Lung (tissue), 11 donors: ENCODE measurements at regions not wholly inside any gene's neighbourhood (a gene's known extent, or its start where the extent isn't known, plus 50 kb on each side); places are given as distances from the start of the nearest gene placed in this dataset.
"Not testable (repeated sequence)": the region's sequence is repeated elsewhere in the genome, so short reads cannot be mapped to it uniquely, and the experiment has no call there.

Source experiments
- ATAC-seq: fragments of 200-7000 bp; cut with Tn5 transposase; one replicate; pipeline ENCODE4 v1.9.1; 2020; ENCODE audit warnings: moderate number of reproducible peaks; ENCODE audit not compliant: insufficient read depth, low FRiP score
- DNase-seq, 3 donors: peaks; one replicate each; pipeline ENCODE4 v3.0.0-alpha.2; 2013 to 2017
- H3K27ac ChIP-seq, 2 donors: one replicate each; pipeline ENCODE4 v1.5.1; 2013; ENCODE audit warnings: mild to moderate bottlenecking in 2 of 2, moderate library complexity in 2 of 2, control low read depth in 1 of 2, inconsistent platforms in 1 of 2, low read depth in 1 of 2, low read length in 1 of 2
- H3K27me3 ChIP-seq, 3 donors: one replicate each; pipeline ENCODE4 v1.5.1; 2013; ENCODE audit warnings: low read length in 2 of 3; ENCODE audit not compliant: control insufficient read depth in 3 of 3, insufficient read depth in 3 of 3
- H3K36me3 ChIP-seq, 4 donors: one replicate each; pipeline ENCODE4 v1.5.1; 2013; ENCODE audit warnings: low read length in 4 of 4, mild to moderate bottlenecking in 1 of 4, moderate library complexity in 1 of 4; ENCODE audit not compliant: control insufficient read depth in 4 of 4, insufficient read depth in 4 of 4
- H3K4me1 ChIP-seq, 5 donors: one replicate each; pipeline ENCODE4 v1.5.1; 2013; ENCODE audit warnings: low read length in 5 of 5, mild to moderate bottlenecking in 2 of 5, moderate library complexity in 1 of 5; ENCODE audit not compliant: control insufficient read depth in 5 of 5, insufficient read depth in 5 of 5
- H3K4me3 ChIP-seq: one replicate; pipeline ENCODE4 v1.5.1; 2013; ENCODE audit warnings: mild to moderate bottlenecking, control low read depth, moderate library complexity
- H3K9ac ChIP-seq, 2 donors: one replicate each; pipeline ENCODE4 v1.5.1; 2013; ENCODE audit warnings: low read length in 2 of 2, control low read depth in 1 of 2; ENCODE audit not compliant: insufficient read depth in 1 of 2
- H3K9me3 ChIP-seq, 4 donors: one replicate each; pipeline ENCODE4 v1.5.1; 2013; ENCODE audit warnings: low read length in 3 of 4, mild to moderate bottlenecking in 1 of 4, moderate library complexity in 1 of 4; ENCODE audit not compliant: control insufficient read depth in 4 of 4, insufficient read depth in 3 of 4
- CTCF ChIP-seq: IDR thresholded peaks from 2 replicates; pipeline ENCODE4 v1.5.1; 2012; ENCODE audit warnings: mild to moderate bottlenecking; ENCODE audit errors: control extremely low read depth, extremely low read depth
- WGBS, 2 donors: extraction: QIAGEN DNeasy Blood & Tissue Kit; methylation state at CpG; one replicate each; pipeline ENCODE4 v1.1.7; 2013; 5-methylcytosine and 5-hydroxymethylcytosine counted together
- donor health status: control.
- donor health status: control.
- donor health status: Bipolar disorder and iron deficiency.
- donor health status: healthy.
- donor health status: DM: yes; HTN: yes; CAD: no.

DNA sequence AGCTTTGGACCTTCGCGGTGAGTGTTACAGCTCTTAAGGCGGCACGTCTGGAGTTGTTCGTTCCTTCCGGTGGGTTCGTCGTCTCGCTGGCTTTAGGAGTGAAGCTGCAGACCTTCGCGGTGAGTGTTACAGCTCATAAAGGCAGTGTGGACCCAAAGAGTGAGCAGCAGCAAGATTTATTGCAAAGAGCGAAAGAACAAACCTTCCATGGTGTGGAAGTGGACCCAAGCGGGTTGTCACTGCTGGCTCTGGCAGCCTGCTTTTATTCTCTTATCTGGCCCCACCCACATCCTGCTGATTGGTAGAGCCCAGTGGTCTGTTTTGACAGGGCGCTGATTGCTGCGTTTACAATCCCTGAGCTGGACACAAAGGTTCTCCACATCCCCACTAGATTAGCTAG lies 396.1 kb upstream of the LCORL start:
- not testable (repeated sequence) for H3K4me3 ChIP-seq, DNase-seq, H3K9ac ChIP-seq, H3K27ac ChIP-seq, H3K27me3 ChIP-seq, ATAC-seq, H3K9me3 ChIP-seq, H3K4me1 ChIP-seq, H3K36me3 ChIP-seq
- 95 to 96% methylated on average over 15 of the region's 15 CpGs for WGBS, 2 donors

GRCh38 chr4:18406264-18406663 lies 384.7 kb upstream of the LCORL start:
- DNase-seq = no peak
- TF ChIP-seq CTCF = no peak
- H3K4me3 ChIP-seq = no peak overlapping the region
- no peak overlapping the region for H3K9ac ChIP-seq
- no peaks in the 10 kb centered on the region for H3K4me1 ChIP-seq
- no peak for ATAC-seq
- H3K36me3 ChIP-seq = no peaks in the 10 kb centered on the region
- H3K27me3 ChIP-seq = no peaks in the 10 kb centered on the region
- H3K27ac ChIP-seq = no peak overlapping the region
- H3K9me3 ChIP-seq = no peaks in the 10 kb centered on the region
- WGBS, 2 donors = 59 to 86% methylated on average over 1 of the region's 1 CpG

GRCh38 chr4:18405054-18405453 lies 383.5 kb upstream of the LCORL start:
- 68 to 77% methylated on average over 2 of the region's 2 CpGs for WGBS, 2 donors
- no peaks in the 10 kb centered on the region for H3K27me3 ChIP-seq
- no peaks in the 10 kb centered on the region for H3K9me3 ChIP-seq
- TF ChIP-seq CTCF = no peak
- no peak overlapping the region for H3K27ac ChIP-seq
- no peaks in the 10 kb centered on the region for H3K36me3 ChIP-seq
- no peak overlapping the region for H3K4me3 ChIP-seq
- ATAC-seq = no peak
- H3K9ac ChIP-seq = no peak overlapping the region
- no peaks in the 10 kb centered on the region for H3K4me1 ChIP-seq
- no peak for DNase-seq

DNA sequence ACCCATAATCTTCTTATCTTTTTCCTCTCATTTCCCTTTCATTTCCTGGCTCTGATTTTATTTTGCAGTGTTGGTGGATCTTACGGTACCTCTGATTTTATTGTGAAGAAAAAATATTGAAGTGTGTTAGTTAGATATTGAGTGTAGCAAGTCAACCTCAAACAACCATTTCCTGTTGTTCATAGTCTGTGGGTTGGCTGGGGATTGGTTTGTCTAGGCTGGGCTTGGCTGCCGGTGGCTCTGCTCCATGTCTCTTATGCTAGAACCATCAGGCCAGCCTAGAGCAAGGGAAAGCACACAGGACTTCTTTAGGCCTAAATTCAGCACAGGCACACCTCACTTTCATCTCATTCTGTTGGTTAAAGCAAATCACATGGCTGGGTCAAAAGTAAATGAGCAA lies 383.1 kb upstream of the LCORL start:
- ATAC-seq (no peak), DNase-seq (no peak)
- TF ChIP-seq CTCF = no peak
- Histone ChIP-seq H3K36me3 (no peaks in the 10 kb centered on the region), H3K27me3 (no peaks in the 10 kb centered on the region), H3K9me3 (no peaks in the 10 kb centered on the region), H3K4me3 (no peak overlapping the region), H3K9ac (no peak overlapping the region), H3K4me1 (no peaks in the 10 kb centered on the region), H3K27ac (no peak overlapping the region)
- 22 to 30% methylated on average over 2 of the region's 2 CpGs for WGBS, 2 donors
